ENCODE measurements at regions not wholly inside any gene's neighbourhood (a gene's known extent, or its start where the extent isn't known, plus 50 kb on each side); places are given as distances from the start of the nearest gene placed in this dataset.

DNA sequence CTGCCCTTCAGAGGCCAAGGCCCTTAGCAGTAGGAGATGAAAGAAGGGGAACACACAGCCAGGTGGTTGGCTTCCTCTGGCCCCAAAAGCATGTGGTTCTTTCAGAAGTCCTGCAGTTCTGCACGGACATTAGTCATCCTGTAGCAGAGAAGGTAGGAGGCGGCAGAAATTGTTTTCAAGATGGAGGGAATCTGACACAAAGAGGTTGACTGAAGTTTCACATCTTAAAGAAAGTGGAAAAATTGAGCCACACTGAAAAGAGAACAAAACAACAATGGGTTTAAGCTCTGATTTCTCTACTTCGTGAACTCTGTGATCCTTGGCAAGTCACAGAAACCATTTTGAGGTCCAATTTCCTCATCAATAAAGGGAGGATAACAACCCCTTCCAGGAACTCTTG is 125.3 kb upstream of the DNAH14 start:
- TF ChIP-seq EZH2 (IDR thresholded peaks at IDR 0.05; ENCODE audit: low read depth) = no peak
- TF ChIP-seq, protein P1, sequence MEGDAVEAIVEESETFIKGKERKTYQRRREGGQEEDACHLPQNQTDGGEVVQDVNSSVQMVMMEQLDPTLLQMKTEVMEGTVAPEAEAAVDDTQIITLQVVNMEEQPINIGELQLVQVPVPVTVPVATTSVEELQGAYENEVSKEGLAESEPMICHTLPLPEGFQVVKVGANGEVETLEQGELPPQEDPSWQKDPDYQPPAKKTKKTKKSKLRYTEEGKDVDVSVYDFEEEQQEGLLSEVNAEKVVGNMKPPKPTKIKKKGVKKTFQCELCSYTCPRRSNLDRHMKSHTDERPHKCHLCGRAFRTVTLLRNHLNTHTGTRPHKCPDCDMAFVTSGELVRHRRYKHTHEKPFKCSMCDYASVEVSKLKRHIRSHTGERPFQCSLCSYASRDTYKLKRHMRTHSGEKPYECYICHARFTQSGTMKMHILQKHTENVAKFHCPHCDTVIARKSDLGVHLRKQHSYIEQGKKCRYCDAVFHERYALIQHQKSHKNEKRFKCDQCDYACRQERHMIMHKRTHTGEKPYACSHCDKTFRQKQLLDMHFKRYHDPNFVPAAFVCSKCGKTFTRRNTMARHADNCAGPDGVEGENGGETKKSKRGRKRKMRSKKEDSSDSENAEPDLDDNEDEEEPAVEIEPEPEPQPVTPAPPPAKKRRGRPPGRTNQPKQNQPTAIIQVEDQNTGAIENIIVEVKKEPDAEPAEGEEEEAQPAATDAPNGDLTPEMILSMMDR (conservative IDR thresholded peaks at IDR 0.05) = no peak
- H3K9me2 ChIP-seq (ENCODE audit: insufficient read depth) = no peaks in the 10 kb centered on the region
- H3K4me2 ChIP-seq = no peak overlapping the region
- H3K9me3 ChIP-seq (ENCODE audit: insufficient read depth, low read depth) = no peaks in the 10 kb centered on the region
- no peaks in the 10 kb centered on the region for H3K27me3 ChIP-seq (ENCODE audit: insufficient read depth, low read depth)
- BruUV-seq (replicated peaks) = no TSS peak
- H3K4me3 ChIP-seq = no peak overlapping the region
- CTCF ChIA-PET = interaction anchor here (0.5 kb wide), 1 partner anchor 895 kb away, joined by 7 read pairs; no protein-coding TSS in a partner anchor
- no peak overlapping the region for H2AFZ ChIP-seq
- no peaks in the 10 kb centered on the region for H4K20me1 ChIP-seq (ENCODE audit: insufficient read depth)
- H3F3A ChIP-seq (ENCODE audit: insufficient read depth, low read depth) = peaks cover 4% of the 10 kb centered on the region; the same call in 1 of the 2 replicates
- no peak for DNase-seq
- H3K4me1 ChIP-seq (replicated peaks; ENCODE audit: insufficient read depth) = peaks cover 12% of the 10 kb centered on the region
- no peak overlapping the region for H3K27ac ChIP-seq
- H3K79me2 ChIP-seq (ENCODE audit: low read depth) = no peaks in the 10 kb centered on the region
- H3K36me3 ChIP-seq (ENCODE audit: low read depth) = no peaks in the 10 kb centered on the region
- POLR2A ChIA-PET (ENCODE audit: unreplicated experiment) = no interaction called here
- intact Hi-C loops (cut with micrococcal nuclease; ENCODE audit: unreplicated experiment) = no loop called here

DNA sequence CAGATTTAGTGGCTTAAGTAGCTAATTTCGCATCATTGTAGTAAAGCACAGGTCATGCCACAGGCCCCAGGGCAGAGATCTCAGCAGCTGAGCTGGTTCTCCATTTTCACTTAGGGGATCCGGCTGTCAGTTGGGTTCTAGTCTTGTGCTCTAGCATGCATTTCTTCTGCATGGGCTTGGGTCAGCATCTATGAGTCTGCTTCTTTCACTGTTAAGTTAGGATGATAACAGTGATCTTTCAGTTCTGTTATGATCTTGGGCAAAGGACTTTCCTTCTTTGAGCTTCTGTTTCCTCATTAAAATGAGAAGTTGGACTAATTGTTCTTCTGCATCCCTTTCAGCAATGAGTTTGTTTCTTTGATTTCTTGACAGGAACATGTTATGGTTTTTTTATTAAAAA is 123.6 kb upstream of the DNAH14 start:
- Histone ChIP-seq H4K20me1 (ENCODE audit: insufficient read depth) (no peaks in the 10 kb centered on the region), H3K27me3 (ENCODE audit: insufficient read depth, low read depth) (no peaks in the 10 kb centered on the region), H3K4me1 (replicated peaks; ENCODE audit: insufficient read depth) (peaks cover 12% of the 10 kb centered on the region), H3K27ac (no peak overlapping the region), H3K9me3 (ENCODE audit: insufficient read depth, low read depth) (no peaks in the 10 kb centered on the region), H3K4me2 (no peak overlapping the region), H3K36me3 (ENCODE audit: low read depth) (no peaks in the 10 kb centered on the region), H3K4me3 (no peak overlapping the region), H3K79me2 (ENCODE audit: low read depth) (no peaks in the 10 kb centered on the region), H3K9me2 (ENCODE audit: insufficient read depth) (no peaks in the 10 kb centered on the region), H2AFZ (no peak overlapping the region), H3F3A (ENCODE audit: insufficient read depth, low read depth) (peaks cover 4% of the 10 kb centered on the region; the same call in 1 of the 2 replicates)
- POLR2A ChIA-PET (ENCODE audit: unreplicated experiment) = no interaction called here
- DNase-seq = no peak
- intact Hi-C loops (cut with micrococcal nuclease; ENCODE audit: unreplicated experiment) = no loop called here
- CTCF ChIA-PET = interaction anchor here (0.6 kb wide), 1 partner anchor 101 kb away, joined by 3 read pairs; no protein-coding TSS in a partner anchor
- no peak for TF ChIP-seq EZH2 (IDR thresholded peaks at IDR 0.05; ENCODE audit: low read depth)
- TF ChIP-seq, protein P1 (conservative IDR thresholded peaks at IDR 0.05) = no peak
- BruUV-seq (replicated peaks) = no TSS peak

GRCh38 chr1:224809137-224809536 is 120.3 kb upstream of the DNAH14 start:
- Histone ChIP-seq H3K27ac (no peak overlapping the region), H2AFZ (no peak overlapping the region), H3K27me3 (ENCODE audit: insufficient read depth, low read depth) (no peaks in the 10 kb centered on the region), H3F3A (ENCODE audit: insufficient read depth, low read depth) (no peaks in the 10 kb centered on the region), H4K20me1 (ENCODE audit: insufficient read depth) (no peaks in the 10 kb centered on the region), H3K4me3 (no peak overlapping the region), H3K4me2 (no peak overlapping the region), H3K4me1 (replicated peaks; ENCODE audit: insufficient read depth) (no peaks in the 10 kb centered on the region), H3K9me2 (ENCODE audit: insufficient read depth) (no peaks in the 10 kb centered on the region), H3K9me3 (ENCODE audit: insufficient read depth, low read depth) (peaks cover 3% of the 10 kb centered on the region; the same call in 1 of the 2 replicates), H3K79me2 (ENCODE audit: low read depth) (no peaks in the 10 kb centered on the region), H3K36me3 (ENCODE audit: low read depth) (no peaks in the 10 kb centered on the region)
- ChIA-PET CTCF (no interaction called here), POLR2A (ENCODE audit: unreplicated experiment) (no interaction called here)
- DNase-seq = no peak
- intact Hi-C loops (cut with micrococcal nuclease; ENCODE audit: unreplicated experiment) = no loop called here
- BruUV-seq (replicated peaks) = no TSS peak
- TF ChIP-seq, protein P1 (conservative IDR thresholded peaks at IDR 0.05) = no peak
